Activated CD4-positive, alpha-beta T cell treated with anti-CD3 and anti-CD28 coated beads, Interleukin-2, amount 10 ng/mL, durations not matched to agents 24 days and 14 days (primary cell): ENCODE measurements at regions not wholly inside any gene's neighbourhood (a gene's known extent, or its start where the extent isn't known, plus 50 kb on each side); places are given as distances from the start of the nearest gene placed in this dataset.

Experiments used
- DNase-seq: peaks from one replicate; pipeline ENCODE4 v3.0.0; 2022
- H3K27ac Mint-ChIP-seq: one replicate; pipeline ENCODE4 v1.8.0; 2022; ENCODE audit warnings: mild to moderate bottlenecking, mixed read lengths
- H3K27me3 Mint-ChIP-seq: one replicate; pipeline ENCODE4 v1.8.0; 2022; ENCODE audit warnings: mixed read lengths
- H3K36me3 Mint-ChIP-seq: one replicate; pipeline ENCODE4 v1.8.0; 2022; ENCODE audit warnings: low read depth, mild to moderate bottlenecking, mixed read lengths
- H3K4me1 Mint-ChIP-seq: one replicate; pipeline ENCODE4 v1.8.0; 2021; ENCODE audit warnings: mixed read lengths
- H3K4me3 Mint-ChIP-seq: one replicate; pipeline ENCODE4 v1.8.0; 2022; ENCODE audit warnings: mild to moderate bottlenecking, moderate library complexity, mixed read lengths
- H3K9me3 Mint-ChIP-seq: one replicate; pipeline ENCODE4 v1.8.0; 2021; ENCODE audit warnings: mixed read lengths
- intact Hi-C: fragments of 100-400 bp; cut with micrococcal nuclease; formaldehyde crosslinking; loops from one replicate; pipeline ENCODE4 v1.15.1; 2023

GRCh38 chr4:23629421-23629820 is 260.4 kb downstream of the PPARGC1A start:
- no peaks in the 10 kb centered on the region for H3K36me3 Mint-ChIP-seq
- H3K9me3 Mint-ChIP-seq: no peaks in the 10 kb centered on the region
- H3K27me3 Mint-ChIP-seq: no peaks in the 10 kb centered on the region
- intact Hi-C loops: no loop called here
- H3K27ac Mint-ChIP-seq: no peak overlapping the region
- no peak overlapping the region for H3K4me3 Mint-ChIP-seq
- H3K4me1 Mint-ChIP-seq: no peaks in the 10 kb centered on the region
- no peak for DNase-seq

GRCh38 chr4:23614284-23614892 is 275.5 kb downstream of the PPARGC1A start:
- DNase-seq: peak; percentile 56
- Mint-ChIP-seq H3K4me3 (no peak overlapping the region), H3K27me3 (no peaks in the 10 kb centered on the region), H3K9me3 (no peaks in the 10 kb centered on the region), H3K36me3 (no peaks in the 10 kb centered on the region), H3K27ac (no peak overlapping the region), H3K4me1 (no peaks in the 10 kb centered on the region)
- intact Hi-C loops: loop anchor here (5.0 kb wide), 1 partner anchor 477 kb away; no protein-coding TSS in a partner anchor

- intact Hi-C loops: loop anchor here (5.0 kb wide), 1 partner anchor 476 kb away; no protein-coding TSS in a partner anchor
These were observed 276.1 kb downstream of the PPARGC1A start for GRCh38 chr4:23613782-23614181.

GRCh38 chr4:23602720-23603119 is 287.1 kb downstream of the PPARGC1A start:
- H3K27me3 Mint-ChIP-seq: no peaks in the 10 kb centered on the region
- no peak for DNase-seq
- no peaks in the 10 kb centered on the region for H3K9me3 Mint-ChIP-seq
- intact Hi-C loops: no loop called here
- H3K36me3 Mint-ChIP-seq: no peaks in the 10 kb centered on the region
- no peaks in the 10 kb centered on the region for H3K4me1 Mint-ChIP-seq
- H3K4me3 Mint-ChIP-seq: no peak overlapping the region
- no peak overlapping the region for H3K27ac Mint-ChIP-seq

More at GRCh38 chr4:23613782-23614181, 276.1 kb downstream of the PPARGC1A start:
- no peaks in the 10 kb centered on the region for H3K4me1 Mint-ChIP-seq
- no peaks in the 10 kb centered on the region for H3K36me3 Mint-ChIP-seq
- H3K9me3 Mint-ChIP-seq: no peaks in the 10 kb centered on the region
- no peaks in the 10 kb centered on the region for H3K27me3 Mint-ChIP-seq
- H3K4me3 Mint-ChIP-seq: no peak overlapping the region
- H3K27ac Mint-ChIP-seq: no peak overlapping the region
- DNase-seq: no peak

GRCh38 chr4:23594125-23594524 is 295.7 kb downstream of the PPARGC1A start:
- no peaks in the 10 kb centered on the region for H3K9me3 Mint-ChIP-seq
- H3K27ac Mint-ChIP-seq: no peak overlapping the region
- H3K36me3 Mint-ChIP-seq: no peaks in the 10 kb centered on the region
- no peaks in the 10 kb centered on the region for H3K27me3 Mint-ChIP-seq
- no peak for DNase-seq
- intact Hi-C loops: no loop called here
- no peak overlapping the region for H3K4me3 Mint-ChIP-seq
- H3K4me1 Mint-ChIP-seq: no peaks in the 10 kb centered on the region

- Mint-ChIP-seq H3K27ac (no peak overlapping the region), H3K4me3 (no peak overlapping the region), H3K36me3 (no peaks in the 10 kb centered on the region), H3K9me3 (no peaks in the 10 kb centered on the region), H3K4me1 (no peaks in the 10 kb centered on the region), H3K27me3 (no peaks in the 10 kb centered on the region)
- no peak for DNase-seq
- intact Hi-C loops: no loop called here
These were observed 299.4 kb downstream of the PPARGC1A start for GRCh38 chr4:23590431-23590830.

- Mint-ChIP-seq H3K9me3 (no peaks in the 10 kb centered on the region), H3K4me3 (no peak overlapping the region), H3K27me3 (no peaks in the 10 kb centered on the region), H3K4me1 (no peaks in the 10 kb centered on the region), H3K36me3 (no peaks in the 10 kb centered on the region), H3K27ac (no peak overlapping the region)
- no peak for DNase-seq
- intact Hi-C loops: no loop called here
These were observed 305.8 kb downstream of the PPARGC1A start for GRCh38 chr4:23584024-23584423.

GRCh38 chr4:23582671-23583070 is 307.2 kb downstream of the PPARGC1A start:
- H3K9me3 Mint-ChIP-seq: no peaks in the 10 kb centered on the region
- no peaks in the 10 kb centered on the region for H3K4me1 Mint-ChIP-seq
- no peaks in the 10 kb centered on the region for H3K36me3 Mint-ChIP-seq
- intact Hi-C loops: no loop called here
- H3K27ac Mint-ChIP-seq: no peak overlapping the region
- H3K27me3 Mint-ChIP-seq: no peaks in the 10 kb centered on the region
- DNase-seq: no peak
- H3K4me3 Mint-ChIP-seq: no peak overlapping the region

- intact Hi-C loops: no loop called here
- DNase-seq: no peak
These were observed 310.7 kb downstream of the PPARGC1A start for GRCh38 chr4:23579166-23579565.

GRCh38 chr4:23577398-23577797 is 312.4 kb downstream of the PPARGC1A start:
- Mint-ChIP-seq H3K4me3 (no peak overlapping the region), H3K27me3 (no peaks in the 10 kb centered on the region), H3K9me3 (no peaks in the 10 kb centered on the region), H3K4me1 (no peaks in the 10 kb centered on the region), H3K27ac (no peak overlapping the region), H3K36me3 (no peaks in the 10 kb centered on the region)
- intact Hi-C loops: no loop called here
- no peak for DNase-seq

More at GRCh38 chr4:23579166-23579565, 310.7 kb downstream of the PPARGC1A start:
- Mint-ChIP-seq H3K4me1 (no peaks in the 10 kb centered on the region), H3K27ac (no peak overlapping the region), H3K27me3 (no peaks in the 10 kb centered on the region), H3K4me3 (no peak overlapping the region), H3K9me3 (no peaks in the 10 kb centered on the region), H3K36me3 (no peaks in the 10 kb centered on the region)

- no peaks in the 10 kb centered on the region for H3K9me3 Mint-ChIP-seq
- no peaks in the 10 kb centered on the region for H3K4me1 Mint-ChIP-seq
- H3K4me3 Mint-ChIP-seq: no peak overlapping the region
- no peak for DNase-seq
- no peaks in the 10 kb centered on the region for H3K36me3 Mint-ChIP-seq
- intact Hi-C loops: no loop called here
- no peak overlapping the region for H3K27ac Mint-ChIP-seq
- no peaks in the 10 kb centered on the region for H3K27me3 Mint-ChIP-seq
These were observed 317.5 kb downstream of the PPARGC1A start for GRCh38 chr4:23572382-23572781.

GRCh38 chr4:23567338-23567737 is 322.5 kb downstream of the PPARGC1A start:
- H3K4me1 Mint-ChIP-seq: no peaks in the 10 kb centered on the region
- H3K27me3 Mint-ChIP-seq: no peaks in the 10 kb centered on the region
- no peaks in the 10 kb centered on the region for H3K9me3 Mint-ChIP-seq
- no peak overlapping the region for H3K4me3 Mint-ChIP-seq
- intact Hi-C loops: no loop called here
- H3K27ac Mint-ChIP-seq: no peak overlapping the region
- no peak for DNase-seq
- H3K36me3 Mint-ChIP-seq: no peaks in the 10 kb centered on the region

GRCh38 chr4:23560748-23561147 is 329.1 kb downstream of the PPARGC1A start:
- Mint-ChIP-seq H3K4me1 (no peaks in the 10 kb centered on the region), H3K4me3 (no peak overlapping the region), H3K27ac (no peak overlapping the region), H3K27me3 (no peaks in the 10 kb centered on the region), H3K36me3 (no peaks in the 10 kb centered on the region), H3K9me3 (no peaks in the 10 kb centered on the region)
- no peak for DNase-seq
- intact Hi-C loops: no loop called here

- intact Hi-C loops: no loop called here
- Mint-ChIP-seq H3K27ac (no peak overlapping the region), H3K36me3 (no peaks in the 10 kb centered on the region), H3K9me3 (no peaks in the 10 kb centered on the region), H3K4me3 (no peak overlapping the region), H3K27me3 (no peaks in the 10 kb centered on the region), H3K4me1 (no peaks in the 10 kb centered on the region)
- DNase-seq: no peak
These were observed 331.7 kb downstream of the PPARGC1A start for GRCh38 chr4:23558101-23558500.

- no peaks in the 10 kb centered on the region for H3K36me3 Mint-ChIP-seq
These were observed 342.2 kb downstream of the PPARGC1A start for GRCh38 chr4:23547601-23548000.

More at GRCh38 chr4:23547601-23548000, 342.2 kb downstream of the PPARGC1A start:
- intact Hi-C loops: no loop called here
- Mint-ChIP-seq H3K4me3 (no peak overlapping the region), H3K27me3 (no peaks in the 10 kb centered on the region), H3K9me3 (no peaks in the 10 kb centered on the region), H3K4me1 (no peaks in the 10 kb centered on the region), H3K27ac (no peak overlapping the region)
- DNase-seq: no peak
